Right lobe of liver (tissue), 4 donors: ENCODE measurements at regions not wholly inside any gene's neighbourhood (a gene's known extent, or its start where the extent isn't known, plus 50 kb on each side); places are given as distances from the start of the nearest gene placed in this dataset.

Experiments
- CTCF ChIP-seq, 4 donors: fragments of 200-600 bp in 3 of 4; fragments of 450-650 bp in 1 of 4; IDR thresholded peaks; one replicate each; pipeline versions ENCODE4 v1.5.1 to v1.8.0; 2016 to 2022; ENCODE audit warnings: antibody characterized with exemption in 4 of 4, mild to moderate bottlenecking in 2 of 4
- POLR2A ChIP-seq: fragments of 450-650 bp; IDR thresholded peaks from one replicate; pipeline ENCODE4 v1.6.1; 2017; ENCODE audit warnings: antibody characterized with exemption, mild to moderate bottlenecking
- donor health status: DM: no; HTN: no; CAD: no.
- donor health status: DM: no; HTN: no; CAD: no.
- donor health status: DM: no; HTN: yes; CAD: no.

- TF ChIP-seq CTCF (IDR thresholded peaks at IDR 0.05) (no peak), POLR2A (no peak)
Measured at GRCh38 chr16:26770547-26770946, 296.2 kb upstream of the C16orf82 start.
